Activated CD8-positive, alpha-beta T cell treated with anti-CD3 and anti-CD28 coated beads, Interleukin-2, amount 10 ng/mL, durations not matched to agents 7 days and 5 days (primary cell): ENCODE measurements at regions not wholly inside any gene's neighbourhood (a gene's known extent, or its start where the extent isn't known, plus 50 kb on each side); places are given as distances from the start of the nearest gene placed in this dataset.

Source experiments
- ATAC-seq: fragments of 150-1000 bp; cut with Tn5 transposase; one replicate; pipeline ENCODE4 v1.10.0; 2021; ENCODE audit warnings: moderate library complexity
- CTCF ChIA-PET: fragments of 350-600 bp; sonication (Branson Sonifier 250); formaldehyde crosslinking; loops from one replicate; lab custom pipeline; 2021; ENCODE audit warnings: antibody characterized with exemption; lab: Charles Lee
- POLR2A ChIA-PET: fragments of 350-600 bp; sonication (Branson Sonifier 250); formaldehyde crosslinking; loops from one replicate; lab custom pipeline; 2021; ENCODE audit warnings: antibody characterized with exemption; lab: Charles Lee
- DNase-seq: peaks from one replicate; pipeline ENCODE4 v3.0.0-alpha.2; 2020
- H3K27ac Mint-ChIP-seq: one replicate; pipeline ENCODE4 v1.8.0; 2021; ENCODE audit warnings: mild to moderate bottlenecking, mixed read lengths
- H3K27me3 Mint-ChIP-seq: one replicate; pipeline ENCODE4 v1.8.0; 2021; ENCODE audit warnings: low read depth, mixed read lengths
- H3K36me3 Mint-ChIP-seq: one replicate; pipeline ENCODE4 v1.8.0; 2021; ENCODE audit warnings: low read depth, mixed read lengths
- H3K4me1 Mint-ChIP-seq: one replicate; pipeline ENCODE4 v1.8.0; 2021; ENCODE audit warnings: low read depth, mixed read lengths
- H3K4me3 Mint-ChIP-seq: one replicate; pipeline ENCODE4 v1.8.0; 2021; ENCODE audit warnings: mild to moderate bottlenecking, mixed read lengths
- H3K9me3 Mint-ChIP-seq: one replicate; pipeline ENCODE4 v1.8.0; 2022; ENCODE audit warnings: mixed read lengths; ENCODE audit not compliant: insufficient read depth

GRCh38 chr2:19649142-19649541 lies 252.6 kb downstream of the TTC32 start:
- no peak for DNase-seq
- no peak overlapping the region for H3K27ac Mint-ChIP-seq
- no peaks in the 10 kb centered on the region for H3K9me3 Mint-ChIP-seq
- no peaks in the 10 kb centered on the region for H3K4me1 Mint-ChIP-seq
- CTCF ChIA-PET = no interaction called here
- ATAC-seq = no peak
- no peak overlapping the region for H3K4me3 Mint-ChIP-seq
- no peaks in the 10 kb centered on the region for H3K36me3 Mint-ChIP-seq
- H3K27me3 Mint-ChIP-seq = peaks cover 4% of the 10 kb centered on the region
- POLR2A ChIA-PET = no interaction called here

GRCh38 chr2:19648583-19648982 lies 253.2 kb downstream of the TTC32 start:
- CTCF ChIA-PET = no interaction called here
- Mint-ChIP-seq H3K36me3 (no peaks in the 10 kb centered on the region), H3K27me3 (peaks cover 4% of the 10 kb centered on the region), H3K4me1 (no peaks in the 10 kb centered on the region), H3K9me3 (no peaks in the 10 kb centered on the region), H3K4me3 (no peak overlapping the region), H3K27ac (no peak overlapping the region)
- DNase-seq (no peak), ATAC-seq (no peak)
- POLR2A ChIA-PET = no interaction called here

- CTCF ChIA-PET = no interaction called here
- POLR2A ChIA-PET = no interaction called here
- ATAC-seq (no peak), DNase-seq (no peak)
- Mint-ChIP-seq H3K4me3 (no peak overlapping the region), H3K4me1 (no peaks in the 10 kb centered on the region), H3K9me3 (no peaks in the 10 kb centered on the region), H3K27me3 (peaks cover 4% of the 10 kb centered on the region), H3K36me3 (no peaks in the 10 kb centered on the region), H3K27ac (no peak overlapping the region)
Observed at GRCh38 chr2:19646987-19647386, 254.8 kb downstream of the TTC32 start.

GRCh38 chr2:19644763-19645162 lies 257.0 kb downstream of the TTC32 start:
- DNase-seq = no peak
- ChIA-PET POLR2A (no interaction called here), CTCF (no interaction called here)
- Mint-ChIP-seq H3K4me3 (no peak overlapping the region), H3K9me3 (no peaks in the 10 kb centered on the region), H3K4me1 (no peaks in the 10 kb centered on the region), H3K36me3 (no peaks in the 10 kb centered on the region), H3K27me3 (peaks cover 4% of the 10 kb centered on the region), H3K27ac (no peak overlapping the region)
- no peak for ATAC-seq

- H3K9me3 Mint-ChIP-seq = no peaks in the 10 kb centered on the region
- H3K4me3 Mint-ChIP-seq = no peak overlapping the region
- H3K27me3 Mint-ChIP-seq = peaks cover 6% of the 10 kb centered on the region
- POLR2A ChIA-PET = no interaction called here
- no peaks in the 10 kb centered on the region for H3K4me1 Mint-ChIP-seq
- H3K36me3 Mint-ChIP-seq = no peaks in the 10 kb centered on the region
- DNase-seq (no peak), ATAC-seq (no peak)
- H3K27ac Mint-ChIP-seq = no peak overlapping the region
- CTCF ChIA-PET = no interaction called here
Observed at GRCh38 chr2:19643117-19643518, 258.7 kb downstream of the TTC32 start.

- ChIA-PET CTCF (no interaction called here), POLR2A (no interaction called here)
- H3K4me1 Mint-ChIP-seq = no peaks in the 10 kb centered on the region
- H3K27ac Mint-ChIP-seq = no peak overlapping the region
- H3K4me3 Mint-ChIP-seq = no peak overlapping the region
- peaks cover 6% of the 10 kb centered on the region for H3K27me3 Mint-ChIP-seq
- DNase-seq = no peak
- H3K36me3 Mint-ChIP-seq = no peaks in the 10 kb centered on the region
- no peaks in the 10 kb centered on the region for H3K9me3 Mint-ChIP-seq
- ATAC-seq = no peak
Observed at GRCh38 chr2:19642501-19642900, 259.3 kb downstream of the TTC32 start.

- CTCF ChIA-PET = no interaction called here
- H3K9me3 Mint-ChIP-seq = no peaks in the 10 kb centered on the region
- no peak overlapping the region for H3K4me3 Mint-ChIP-seq
Observed at GRCh38 chr2:19635951-19636510, 265.8 kb downstream of the TTC32 start.

GRCh38 chr2:19632403-19632991 lies 269.3 kb downstream of the TTC32 start:
- ATAC-seq = no peak
- CTCF ChIA-PET = no interaction called here
- Mint-ChIP-seq H3K4me1 (no peaks in the 10 kb centered on the region), H3K9me3 (no peaks in the 10 kb centered on the region), H3K27ac (no peak overlapping the region), H3K4me3 (no peak overlapping the region), H3K36me3 (no peaks in the 10 kb centered on the region), H3K27me3 (peaks cover 3% of the 10 kb centered on the region)
- POLR2A ChIA-PET = no interaction called here
- no peak for DNase-seq

More at GRCh38 chr2:19635951-19636510, 265.8 kb downstream of the TTC32 start:
- no peaks in the 10 kb centered on the region for H3K36me3 Mint-ChIP-seq
- DNase-seq (no peak), ATAC-seq (no peak)
- POLR2A ChIA-PET = no interaction called here
- H3K4me1 Mint-ChIP-seq = no peaks in the 10 kb centered on the region
- peaks cover 5% of the 10 kb centered on the region for H3K27me3 Mint-ChIP-seq
- no peak overlapping the region for H3K27ac Mint-ChIP-seq

GRCh38 chr2:19631871-19632270 lies 269.9 kb downstream of the TTC32 start:
- POLR2A ChIA-PET = no interaction called here
- no peak for DNase-seq
- peaks cover 4% of the 10 kb centered on the region for H3K9me3 Mint-ChIP-seq
- H3K36me3 Mint-ChIP-seq = no peaks in the 10 kb centered on the region
- no peaks in the 10 kb centered on the region for H3K4me1 Mint-ChIP-seq
- no peak overlapping the region for H3K4me3 Mint-ChIP-seq
- ATAC-seq = no peak
- CTCF ChIA-PET = no interaction called here
- H3K27me3 Mint-ChIP-seq = peaks cover 3% of the 10 kb centered on the region
- no peak overlapping the region for H3K27ac Mint-ChIP-seq

- ChIA-PET CTCF (no interaction called here), POLR2A (no interaction called here)
- Mint-ChIP-seq H3K4me3 (no peak overlapping the region), H3K27ac (no peak overlapping the region), H3K4me1 (no peaks in the 10 kb centered on the region), H3K9me3 (peaks cover 6% of the 10 kb centered on the region), H3K27me3 (peaks cover 3% of the 10 kb centered on the region), H3K36me3 (no peaks in the 10 kb centered on the region)
- ATAC-seq (no peak), DNase-seq (no peak)
Observed at GRCh38 chr2:19630921-19631320, 270.9 kb downstream of the TTC32 start.

- H3K4me1 Mint-ChIP-seq = no peaks in the 10 kb centered on the region
- peaks cover 6% of the 10 kb centered on the region for H3K9me3 Mint-ChIP-seq
- H3K36me3 Mint-ChIP-seq = no peaks in the 10 kb centered on the region
- CTCF ChIA-PET = no interaction called here
- ATAC-seq = no peak
- POLR2A ChIA-PET = no interaction called here
- DNase-seq = no peak
- H3K4me3 Mint-ChIP-seq = no peak overlapping the region
- no peak overlapping the region for H3K27ac Mint-ChIP-seq
- H3K27me3 Mint-ChIP-seq = no peaks in the 10 kb centered on the region
Observed at GRCh38 chr2:19627359-19627758, 268.9 kb upstream of the OSR1 start.

- Mint-ChIP-seq H3K36me3 (no peaks in the 10 kb centered on the region), H3K27ac (no peak overlapping the region), H3K27me3 (no peaks in the 10 kb centered on the region), H3K9me3 (peaks cover 6% of the 10 kb centered on the region), H3K4me3 (no peak overlapping the region), H3K4me1 (no peaks in the 10 kb centered on the region)
- POLR2A ChIA-PET = no interaction called here
- DNase-seq (no peak), ATAC-seq (no peak)
- CTCF ChIA-PET = no interaction called here
Observed at GRCh38 chr2:19623488-19623887, 265.1 kb upstream of the OSR1 start.
